CD14-positive monocyte (primary cell): ENCODE measurements at regions not wholly inside any gene's neighbourhood (a gene's known extent, or its start where the extent isn't known, plus 50 kb on each side); places are given as distances from the start of the nearest gene placed in this dataset.

ENCODE experiments used
- DNase-seq, 3 donors: peaks; one replicate each; pipeline ENCODE4 v3.0.0-alpha.2; 2011 to 2022
- H2AFZ ChIP-seq: 2 replicates; pipeline ENCODE4 v1.6.0; 2012; ENCODE audit warnings: mild to moderate bottlenecking, low read depth, low read length, inconsistent platforms; ENCODE audit not compliant: insufficient read depth, poor library complexity, severe bottlenecking
- H3K27ac ChIP-seq, 2 donors: 1 replicate in 1 of 2; 2 replicates in 1 of 2; pipeline ENCODE4 v1.5.1; 2012 to 2013; ENCODE audit warnings: low read length in 2 of 2, control low read depth in 1 of 2, inconsistent platforms in 1 of 2, low read depth in 1 of 2, mild to moderate bottlenecking in 1 of 2
- H3K27me3 ChIP-seq, 2 donors: one replicate each; pipeline versions ENCODE4 v1.6.0 to v1.6.1; 2011 to 2013; ENCODE audit warnings: low read length in 2 of 2; ENCODE audit not compliant: control insufficient read depth in 2 of 2, insufficient read depth in 2 of 2
- H3K36me3 ChIP-seq, 2 donors: replicated peaks in 1 of 2; 1 replicate in 1 of 2; 2 replicates in 1 of 2; pipeline versions ENCODE4 v1.5.1 to v1.6.1; 2012 to 2013; ENCODE audit warnings: low read length in 2 of 2, control low read depth in 1 of 2, inconsistent platforms in 1 of 2, mild to moderate bottlenecking in 1 of 2; ENCODE audit not compliant: insufficient read depth in 2 of 2, control insufficient read depth in 1 of 2
- H3K4me1 ChIP-seq, 2 donors: 1 replicate in 1 of 2; 2 replicates in 1 of 2; pipeline versions ENCODE4 v1.5.1 to v1.6.1; 2012 to 2013; ENCODE audit warnings: low read length in 2 of 2, control low read depth in 1 of 2, inconsistent platforms in 1 of 2, mild to moderate bottlenecking in 1 of 2, moderate library complexity in 1 of 2; ENCODE audit not compliant: insufficient read depth in 2 of 2, control insufficient read depth in 1 of 2
- H3K4me2 ChIP-seq: replicated peaks from 2 replicates; pipeline ENCODE3; 2012; ENCODE audit warnings: low read length, moderate library complexity, mild to moderate bottlenecking; ENCODE audit not compliant: poor library complexity, severe bottlenecking; ENCODE audit errors: extremely low read depth
- H3K4me3 ChIP-seq, 3 experiments: fragments of 200-600 bp in 1 of 3; sonication (generic) in 1 of 3; replicated peaks in 1 of 3; 1 replicate in 2 of 3; 2 replicates in 1 of 3; pipeline ENCODE4 v1.5.1; 2011 to 2013; ENCODE audit warnings: low read length in 3 of 3, mild to moderate bottlenecking in 3 of 3, control low read depth in 2 of 3, low read depth in 2 of 3, inconsistent platforms in 1 of 3, moderate library complexity in 1 of 3
- H3K79me2 ChIP-seq: 2 replicates; pipeline ENCODE4 v1.6.0; 2012; ENCODE audit warnings: mild to moderate bottlenecking, control low read depth, inconsistent platforms, low read length, moderate library complexity; ENCODE audit not compliant: insufficient read depth
- H3K9ac ChIP-seq: 2 replicates; pipeline ENCODE4 v1.6.0; 2017; ENCODE audit warnings: low read length, mild to moderate bottlenecking; ENCODE audit not compliant: insufficient read depth, poor library complexity, severe bottlenecking
- H3K9me3 ChIP-seq, 2 donors: replicated peaks in 1 of 2; 1 replicate in 1 of 2; 2 replicates in 1 of 2; pipeline versions ENCODE4 v1.5.1 to v1.6.1; 2012 to 2013; ENCODE audit warnings: low read length in 2 of 2, control low read depth in 1 of 2; ENCODE audit not compliant: control insufficient read depth in 1 of 2, insufficient read depth in 1 of 2
- H4K20me1 ChIP-seq: 2 replicates; pipeline ENCODE4 v1.6.0; 2012; ENCODE audit warnings: mild to moderate bottlenecking, low read length, control low read depth, moderate library complexity; ENCODE audit not compliant: insufficient read depth
- H3K27ac Mint-ChIP-seq, 7 donors: one replicate each; pipeline ENCODE4 v1.8.0; 2020; ENCODE audit warnings: mild to moderate bottlenecking in 7 of 7, mixed read lengths in 7 of 7, moderate library complexity in 6 of 7, inconsistent platforms in 2 of 7
- H3K27me3 Mint-ChIP-seq, 3 donors: one replicate each; pipeline ENCODE4 v1.8.0; 2021 to 2022; ENCODE audit warnings: low read depth in 3 of 3, mild to moderate bottlenecking in 3 of 3, mixed read lengths in 3 of 3, moderate library complexity in 3 of 3, inconsistent platforms in 1 of 3
- H3K36me3 Mint-ChIP-seq, 2 donors: one replicate each; pipeline ENCODE4 v1.8.0; 2020; ENCODE audit warnings: mixed read lengths in 2 of 2, inconsistent platforms in 1 of 2, mild to moderate bottlenecking in 1 of 2
- H3K4me1 Mint-ChIP-seq: one replicate; pipeline ENCODE4 v1.8.0; 2020; ENCODE audit warnings: mild to moderate bottlenecking, mixed read lengths
- H3K4me3 Mint-ChIP-seq, 2 donors: one replicate each; pipeline ENCODE4 v1.8.0; 2020; ENCODE audit warnings: mild to moderate bottlenecking in 2 of 2, mixed read lengths in 2 of 2, moderate library complexity in 1 of 2
- H3K9me3 Mint-ChIP-seq, 7 donors: one replicate each; pipeline ENCODE4 v1.8.0; 2020 to 2022; ENCODE audit warnings: mixed read lengths in 7 of 7, mild to moderate bottlenecking in 6 of 7, moderate library complexity in 6 of 7, inconsistent platforms in 2 of 7
- WGBS: methylation state at CpG from one replicate; pipeline ENCODE4 v1.1.5; 2013; ENCODE audit warnings: missing lambda C conversion rate; ENCODE audit not compliant: insufficient coverage; 5-methylcytosine and 5-hydroxymethylcytosine counted together
- intact Hi-C, 2 donors: fragments of 100-400 bp; cut with micrococcal nuclease; formaldehyde crosslinking; loops; one replicate each; pipeline versions ENCODE4 v1.15.0 to v1.15.1; 2023
- TF ChIP-seq, protein P1 (sequence below): fragments of 200-600 bp; IDR thresholded peaks from one replicate; pipeline ENCODE4 v1.8.0; 2022; ENCODE audit warnings: antibody characterized with exemption, mild to moderate bottlenecking

DNA sequence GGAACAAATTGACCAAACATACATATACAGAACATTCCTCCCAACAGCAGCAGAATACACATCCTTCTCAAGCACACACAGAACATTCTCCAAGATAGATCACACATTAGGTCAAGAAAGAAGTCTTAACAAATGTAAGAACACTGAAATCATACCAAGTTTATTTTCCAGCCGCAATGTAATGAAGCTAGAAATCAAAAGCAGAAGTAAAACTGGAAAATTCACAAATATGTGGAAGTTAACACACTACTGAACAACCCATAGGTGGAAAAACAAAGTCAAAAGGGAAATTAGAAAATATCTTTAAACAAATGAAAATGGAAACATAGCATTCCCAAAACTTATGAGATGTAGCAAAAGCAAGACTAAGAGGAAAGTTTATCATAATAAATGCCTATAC, 692.6 kb downstream of the DIAPH3 start:
- Mint-ChIP-seq H3K27ac (no peak overlapping the region), H3K4me1 (peaks cover 4% of the 10 kb centered on the region), H3K4me3 (no peak overlapping the region), H3K27me3 (no peaks in the 10 kb centered on the region), H3K9me3 (peaks cover 0 to 9% (median 3%) of the 10 kb centered on the region in 7 donors), H3K36me3 (no peaks in the 10 kb centered on the region)
- no peak overlapping the region for H3K27ac ChIP-seq
- no peak overlapping the region for H3K4me3 ChIP-seq
- no peaks in the 10 kb centered on the region for H3K79me2 ChIP-seq
- TF ChIP-seq, protein P1, sequence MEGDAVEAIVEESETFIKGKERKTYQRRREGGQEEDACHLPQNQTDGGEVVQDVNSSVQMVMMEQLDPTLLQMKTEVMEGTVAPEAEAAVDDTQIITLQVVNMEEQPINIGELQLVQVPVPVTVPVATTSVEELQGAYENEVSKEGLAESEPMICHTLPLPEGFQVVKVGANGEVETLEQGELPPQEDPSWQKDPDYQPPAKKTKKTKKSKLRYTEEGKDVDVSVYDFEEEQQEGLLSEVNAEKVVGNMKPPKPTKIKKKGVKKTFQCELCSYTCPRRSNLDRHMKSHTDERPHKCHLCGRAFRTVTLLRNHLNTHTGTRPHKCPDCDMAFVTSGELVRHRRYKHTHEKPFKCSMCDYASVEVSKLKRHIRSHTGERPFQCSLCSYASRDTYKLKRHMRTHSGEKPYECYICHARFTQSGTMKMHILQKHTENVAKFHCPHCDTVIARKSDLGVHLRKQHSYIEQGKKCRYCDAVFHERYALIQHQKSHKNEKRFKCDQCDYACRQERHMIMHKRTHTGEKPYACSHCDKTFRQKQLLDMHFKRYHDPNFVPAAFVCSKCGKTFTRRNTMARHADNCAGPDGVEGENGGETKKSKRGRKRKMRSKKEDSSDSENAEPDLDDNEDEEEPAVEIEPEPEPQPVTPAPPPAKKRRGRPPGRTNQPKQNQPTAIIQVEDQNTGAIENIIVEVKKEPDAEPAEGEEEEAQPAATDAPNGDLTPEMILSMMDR = no peak
- no peak overlapping the region for H3K4me2 ChIP-seq
- H4K20me1 ChIP-seq = no peaks in the 10 kb centered on the region
- H3K36me3 ChIP-seq = no peaks in the 10 kb centered on the region
- peak in 1 of 3 donors; percentile 2 for DNase-seq
- H3K9me3 ChIP-seq = no peaks in the 10 kb centered on the region
- H3K4me1 ChIP-seq = no peaks in the 10 kb centered on the region
- WGBS = no CpG with 5 or more reads among the region's 1 CpG
- no peak overlapping the region for H2AFZ ChIP-seq
- no peaks in the 10 kb centered on the region for H3K27me3 ChIP-seq
- no peak overlapping the region for H3K9ac ChIP-seq
- intact Hi-C loops = no loop called here

DNA sequence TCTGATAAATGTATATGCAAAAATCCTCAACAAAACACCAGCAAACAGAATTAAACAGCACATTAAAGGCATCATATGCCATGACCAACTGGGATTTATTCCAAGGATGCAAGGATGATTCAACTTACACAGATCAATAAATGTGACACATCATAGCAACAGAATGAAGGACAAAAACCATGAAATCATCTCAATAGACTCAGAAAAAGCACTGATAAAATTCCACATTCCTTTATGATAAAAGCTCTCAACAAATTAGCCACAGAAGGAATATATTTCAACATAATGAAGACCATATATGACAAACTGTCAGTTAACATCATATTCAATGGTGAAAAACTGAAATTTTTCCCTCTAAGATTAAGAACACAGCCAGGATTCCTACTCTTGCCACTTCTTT, 691.6 kb downstream of the DIAPH3 start:
- Histone ChIP-seq H3K9me3 (no peaks in the 10 kb centered on the region), H3K27ac (no peak overlapping the region), H4K20me1 (no peaks in the 10 kb centered on the region), H3K4me2 (no peak overlapping the region), H3K27me3 (no peaks in the 10 kb centered on the region), H3K36me3 (no peaks in the 10 kb centered on the region), H3K79me2 (no peaks in the 10 kb centered on the region), H3K4me3 (no peak overlapping the region), H3K4me1 (no peaks in the 10 kb centered on the region), H3K9ac (no peak overlapping the region), H2AFZ (no peak overlapping the region)
- intact Hi-C loops = no loop called here
- Mint-ChIP-seq H3K27me3 (no peaks in the 10 kb centered on the region), H3K4me3 (no peak overlapping the region), H3K4me1 (peaks cover 4% of the 10 kb centered on the region), H3K9me3 (peaks cover 0 to 6% (median 3%) of the 10 kb centered on the region in 7 donors), H3K27ac (no peak overlapping the region), H3K36me3 (no peaks in the 10 kb centered on the region)
- TF ChIP-seq, protein P1 = no peak
- no peak for DNase-seq
